ENCODE measurements at regions not wholly inside any gene's neighbourhood (a gene's known extent, or its start where the extent isn't known, plus 50 kb on each side); places are given as distances from the start of the nearest gene placed in this dataset.

DNA sequence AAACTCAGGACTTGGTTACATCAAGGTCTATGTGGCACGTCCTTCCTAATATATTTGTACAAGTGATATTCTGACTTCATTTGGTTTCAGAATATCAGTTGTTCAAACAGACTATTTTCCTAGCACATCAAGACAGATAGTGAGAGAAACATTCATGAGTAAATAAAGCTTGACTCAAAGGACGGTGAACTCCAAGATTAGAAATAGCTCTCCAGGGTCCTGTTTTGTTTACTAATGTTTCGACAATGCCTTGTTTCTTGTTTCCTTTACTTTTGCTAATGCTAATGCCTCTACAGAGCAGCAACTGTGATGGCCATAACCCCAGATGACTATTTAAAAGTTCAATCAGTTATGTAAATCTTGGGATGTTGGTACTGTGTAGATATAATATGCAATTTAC is 313.9 kb downstream of the KLF12 start:
- TF ChIP-seq, protein P1, sequence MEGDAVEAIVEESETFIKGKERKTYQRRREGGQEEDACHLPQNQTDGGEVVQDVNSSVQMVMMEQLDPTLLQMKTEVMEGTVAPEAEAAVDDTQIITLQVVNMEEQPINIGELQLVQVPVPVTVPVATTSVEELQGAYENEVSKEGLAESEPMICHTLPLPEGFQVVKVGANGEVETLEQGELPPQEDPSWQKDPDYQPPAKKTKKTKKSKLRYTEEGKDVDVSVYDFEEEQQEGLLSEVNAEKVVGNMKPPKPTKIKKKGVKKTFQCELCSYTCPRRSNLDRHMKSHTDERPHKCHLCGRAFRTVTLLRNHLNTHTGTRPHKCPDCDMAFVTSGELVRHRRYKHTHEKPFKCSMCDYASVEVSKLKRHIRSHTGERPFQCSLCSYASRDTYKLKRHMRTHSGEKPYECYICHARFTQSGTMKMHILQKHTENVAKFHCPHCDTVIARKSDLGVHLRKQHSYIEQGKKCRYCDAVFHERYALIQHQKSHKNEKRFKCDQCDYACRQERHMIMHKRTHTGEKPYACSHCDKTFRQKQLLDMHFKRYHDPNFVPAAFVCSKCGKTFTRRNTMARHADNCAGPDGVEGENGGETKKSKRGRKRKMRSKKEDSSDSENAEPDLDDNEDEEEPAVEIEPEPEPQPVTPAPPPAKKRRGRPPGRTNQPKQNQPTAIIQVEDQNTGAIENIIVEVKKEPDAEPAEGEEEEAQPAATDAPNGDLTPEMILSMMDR (IDR thresholded peaks at IDR 0.05): no peak
- no peak for TF ChIP-seq POLR2A (IDR thresholded peaks at IDR 0.05)
- TF ChIP-seq EP300 (IDR thresholded peaks at IDR 0.05): no peak
